GM12873 (cell line): ENCODE measurements at regions not wholly inside any gene's neighbourhood (a gene's known extent, or its start where the extent isn't known, plus 50 kb on each side); places are given as distances from the start of the nearest gene placed in this dataset.

Experiments used
- CTCF ChIP-seq: IDR thresholded peaks from 2 replicates; pipeline ENCODE4 v1.5.1; 2012; ENCODE audit warnings: low read depth, mild to moderate bottlenecking, moderate library complexity, low read length, control low read depth; ENCODE audit not compliant: insufficient read depth; ENCODE audit errors: missing control alignments

DNA sequence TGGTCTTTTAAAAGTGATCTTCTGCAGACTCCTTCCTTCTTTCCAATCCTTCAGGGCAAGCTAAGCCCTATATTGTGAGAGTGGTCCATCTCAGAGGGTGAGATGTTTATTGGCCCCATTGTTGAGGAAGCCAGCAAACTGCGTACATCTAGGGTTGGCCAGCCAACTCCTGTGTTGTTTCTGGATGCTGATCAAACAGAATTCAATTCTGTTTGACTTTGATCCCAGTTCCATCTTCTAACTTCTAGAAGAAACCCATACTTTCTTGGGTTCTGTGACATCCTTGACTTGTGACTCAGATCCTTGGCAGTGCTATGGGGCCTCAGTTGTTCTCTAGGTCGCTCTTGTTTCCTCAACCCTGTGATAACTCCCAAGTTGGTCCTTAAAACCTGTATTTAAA, 116.2 kb downstream of the LSMEM1 start:
- TF ChIP-seq CTCF, result no peak

DNA sequence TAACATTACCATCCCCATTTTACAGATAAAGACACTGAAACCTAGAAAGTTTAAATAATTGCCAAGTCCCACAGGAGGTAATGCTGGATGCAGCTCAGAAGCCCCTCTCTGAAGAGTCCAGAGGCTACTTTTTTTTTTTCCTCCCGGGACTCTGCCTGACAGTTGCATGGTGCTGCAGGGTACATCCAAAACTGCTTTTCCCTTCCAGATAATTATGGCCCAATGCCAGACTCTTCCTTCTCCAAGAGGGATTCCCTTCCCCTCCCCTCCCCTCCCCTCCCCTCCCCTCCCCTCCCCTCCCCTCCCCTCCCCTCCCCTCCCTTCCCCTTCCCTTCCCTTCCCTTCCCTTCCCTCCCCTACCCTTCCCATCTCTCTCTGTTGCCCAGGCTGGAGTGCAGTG, 122.9 kb downstream of the LSMEM1 start:
- TF ChIP-seq CTCF, result no peak

DNA sequence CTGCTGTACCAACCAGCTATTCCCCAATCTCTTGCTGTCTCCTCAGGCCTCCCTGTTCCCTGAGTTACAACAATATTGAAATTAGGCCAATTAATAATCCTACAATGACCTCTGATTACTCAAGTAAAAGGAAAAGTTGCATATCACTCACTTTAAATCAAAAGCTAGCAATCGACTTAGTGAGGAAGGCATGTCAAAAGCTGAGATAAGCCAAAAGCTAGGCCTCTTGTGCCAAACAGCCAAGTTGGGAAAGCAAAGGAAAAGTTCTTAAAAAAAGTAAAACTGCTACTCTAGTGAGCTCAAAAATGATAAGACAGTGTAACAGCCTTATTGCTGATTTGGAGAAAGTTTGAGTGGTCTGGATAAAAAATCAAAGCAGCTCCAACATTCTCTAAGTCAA, 129.8 kb downstream of the LSMEM1 start:
- TF ChIP-seq CTCF, result no peak

GRCh38 chr7:112615701-112616100, 134.9 kb downstream of the LSMEM1 start:
- no peak for TF ChIP-seq CTCF

DNA sequence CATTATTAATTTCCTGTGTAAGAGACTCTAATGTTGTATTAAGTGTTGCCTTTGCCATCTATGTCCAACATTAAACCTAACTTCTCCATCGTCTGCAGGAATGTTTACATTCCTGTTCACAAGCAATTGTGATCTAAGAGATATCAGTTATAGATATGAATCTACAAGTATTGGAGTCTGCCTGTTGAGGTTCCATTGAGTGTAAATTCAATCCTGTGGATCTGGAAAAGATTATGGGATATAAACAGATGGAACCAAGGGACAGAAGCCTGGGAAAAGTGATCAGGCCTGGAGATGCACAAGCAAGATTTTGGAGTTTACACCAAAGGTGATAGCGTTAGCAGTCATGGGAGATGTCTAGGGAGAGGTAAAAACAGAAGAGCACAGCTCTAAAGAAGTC, 135.5 kb downstream of the LSMEM1 start:
- no peak for TF ChIP-seq CTCF

GRCh38 chr7:112619343-112619742, 138.6 kb downstream of the LSMEM1 start:
- TF ChIP-seq CTCF, result no peak

- no peak for TF ChIP-seq CTCF
Observed at GRCh38 chr7:112622159-112622715, 141.4 kb downstream of the LSMEM1 start.
